ENCODE measurements at regions not wholly inside any gene's neighbourhood (a gene's known extent, or its start where the extent isn't known, plus 50 kb on each side); places are given as distances from the start of the nearest gene placed in this dataset.

DNA sequence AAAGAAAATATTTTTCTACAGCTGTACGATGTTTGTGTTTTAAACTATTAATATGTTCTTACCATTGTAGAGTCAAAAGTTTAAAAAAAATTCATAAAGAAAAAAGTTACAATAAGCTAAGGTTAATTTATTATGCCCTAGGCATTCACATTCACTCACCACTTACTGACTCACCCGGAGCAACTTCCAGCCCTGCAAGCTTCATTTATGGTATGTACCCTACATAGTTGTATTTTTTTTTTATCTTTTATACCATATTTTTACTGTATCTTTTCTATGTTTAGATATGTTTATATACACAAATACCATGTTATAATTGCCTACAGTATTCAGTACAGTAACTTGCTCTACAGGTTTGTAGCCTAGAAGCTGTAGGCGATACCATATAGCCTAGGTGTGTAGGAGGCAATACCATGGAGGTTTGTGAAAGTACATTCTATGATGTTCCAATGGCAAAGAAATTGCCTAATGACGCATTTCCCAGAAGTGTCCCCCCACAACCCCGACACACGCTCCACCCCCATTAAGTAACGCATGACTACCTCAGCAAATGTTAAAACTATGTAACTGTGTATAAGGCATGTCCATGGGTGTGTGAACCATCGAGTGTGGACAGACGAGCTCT lies 60.4 kb downstream of the SLITRK6 start:
- no peak for TF ChIP-seq POLR2AphosphoS5 (IDR thresholded peaks at IDR 0.05; ENCODE audit: low read depth)
- no peak for TF ChIP-seq CREB1 (CRISPR knock-in tag; IDR thresholded peaks at IDR 0.05; ENCODE audit: low read depth)
- TF ChIP-seq, protein P1, sequence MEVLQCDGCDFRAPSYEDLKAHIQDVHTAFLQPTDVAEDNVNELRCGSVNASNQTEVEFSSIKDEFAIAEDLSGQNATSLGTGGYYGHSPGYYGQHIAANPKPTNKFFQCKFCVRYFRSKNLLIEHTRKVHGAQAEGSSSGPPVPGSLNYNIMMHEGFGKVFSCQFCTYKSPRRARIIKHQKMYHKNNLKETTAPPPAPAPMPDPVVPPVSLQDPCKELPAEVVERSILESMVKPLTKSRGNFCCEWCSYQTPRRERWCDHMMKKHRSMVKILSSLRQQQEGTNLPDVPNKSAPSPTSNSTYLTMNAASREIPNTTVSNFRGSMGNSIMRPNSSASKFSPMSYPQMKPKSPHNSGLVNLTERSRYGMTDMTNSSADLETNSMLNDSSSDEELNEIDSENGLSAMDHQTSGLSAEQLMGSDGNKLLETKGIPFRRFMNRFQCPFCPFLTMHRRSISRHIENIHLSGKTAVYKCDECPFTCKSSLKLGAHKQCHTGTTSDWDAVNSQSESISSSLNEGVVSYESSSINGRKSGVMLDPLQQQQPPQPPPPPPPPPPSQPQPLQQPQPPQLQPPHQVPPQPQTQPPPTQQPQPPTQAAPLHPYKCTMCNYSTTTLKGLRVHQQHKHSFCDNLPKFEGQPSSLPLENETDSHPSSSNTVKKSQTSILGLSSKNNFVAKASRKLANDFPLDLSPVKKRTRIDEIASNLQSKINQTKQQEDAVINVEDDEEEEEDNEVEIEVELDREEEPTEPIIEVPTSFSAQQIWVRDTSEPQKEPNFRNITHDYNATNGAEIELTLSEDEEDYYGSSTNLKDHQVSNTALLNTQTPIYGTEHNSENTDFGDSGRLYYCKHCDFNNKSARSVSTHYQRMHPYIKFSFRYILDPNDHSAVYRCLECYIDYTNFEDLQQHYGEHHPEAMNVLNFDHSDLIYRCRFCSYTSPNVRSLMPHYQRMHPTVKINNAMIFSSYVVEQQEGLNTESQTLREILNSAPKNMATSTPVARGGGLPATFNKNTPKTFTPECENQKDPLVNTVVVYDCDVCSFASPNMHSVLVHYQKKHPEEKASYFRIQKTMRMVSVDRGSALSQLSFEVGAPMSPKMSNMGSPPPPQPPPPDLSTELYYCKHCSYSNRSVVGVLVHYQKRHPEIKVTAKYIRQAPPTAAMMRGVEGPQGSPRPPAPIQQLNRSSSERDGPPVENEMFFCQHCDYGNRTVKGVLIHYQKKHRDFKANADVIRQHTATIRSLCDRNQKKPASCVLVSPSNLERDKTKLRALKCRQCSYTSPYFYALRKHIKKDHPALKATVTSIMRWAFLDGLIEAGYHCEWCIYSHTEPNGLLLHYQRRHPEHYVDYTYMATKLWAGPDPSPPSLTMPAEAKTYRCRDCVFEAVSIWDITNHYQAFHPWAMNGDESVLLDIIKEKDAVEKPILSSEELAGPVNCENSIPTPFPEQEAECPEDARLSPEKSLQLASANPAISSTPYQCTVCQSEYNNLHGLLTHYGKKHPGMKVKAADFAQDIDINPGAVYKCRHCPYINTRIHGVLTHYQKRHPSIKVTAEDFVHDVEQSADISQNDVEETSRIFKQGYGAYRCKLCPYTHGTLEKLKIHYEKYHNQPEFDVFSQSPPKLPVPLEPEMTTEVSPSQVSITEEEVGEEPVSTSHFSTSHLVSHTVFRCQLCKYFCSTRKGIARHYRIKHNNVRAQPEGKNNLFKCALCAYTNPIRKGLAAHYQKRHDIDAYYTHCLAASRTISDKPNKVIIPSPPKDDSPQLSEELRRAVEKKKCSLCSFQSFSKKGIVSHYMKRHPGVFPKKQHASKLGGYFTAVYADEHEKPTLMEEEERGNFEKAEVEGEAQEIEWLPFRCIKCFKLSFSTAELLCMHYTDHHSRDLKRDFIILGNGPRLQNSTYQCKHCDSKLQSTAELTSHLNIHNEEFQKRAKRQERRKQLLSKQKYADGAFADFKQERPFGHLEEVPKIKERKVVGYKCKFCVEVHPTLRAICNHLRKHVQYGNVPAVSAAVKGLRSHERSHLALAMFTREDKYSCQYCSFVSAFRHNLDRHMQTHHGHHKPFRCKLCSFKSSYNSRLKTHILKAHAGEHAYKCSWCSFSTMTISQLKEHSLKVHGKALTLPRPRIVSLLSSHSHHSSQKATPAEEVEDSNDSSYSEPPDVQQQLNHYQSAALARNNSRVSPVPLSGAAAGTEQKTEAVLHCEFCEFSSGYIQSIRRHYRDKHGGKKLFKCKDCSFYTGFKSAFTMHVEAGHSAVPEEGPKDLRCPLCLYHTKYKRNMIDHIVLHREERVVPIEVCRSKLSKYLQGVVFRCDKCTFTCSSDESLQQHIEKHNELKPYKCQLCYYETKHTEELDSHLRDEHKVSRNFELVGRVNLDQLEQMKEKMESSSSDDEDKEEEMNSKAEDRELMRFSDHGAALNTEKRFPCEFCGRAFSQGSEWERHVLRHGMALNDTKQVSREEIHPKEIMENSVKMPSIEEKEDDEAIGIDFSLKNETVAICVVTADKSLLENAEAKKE (CRISPR knock-in tag; IDR thresholded peaks at IDR 0.05) = no peak
- TF ChIP-seq ZNF331 (CRISPR knock-in tag; IDR thresholded peaks at IDR 0.05; ENCODE audit: low read depth) = no peak
- H4K20me1 ChIP-seq (replicated peaks; ENCODE audit: insufficient read depth) = no peaks in the 10 kb centered on the region
- no peaks in the 10 kb centered on the region for H3K9me2 ChIP-seq (ENCODE audit: insufficient read depth)
- peak overlapping the region; percentile 89 for H3K27ac Mint-ChIP-seq
- DNase-seq (ENCODE audit: low spot score) (no peak), ATAC-seq (no peak)
- H3K36me3 Mint-ChIP-seq (ENCODE audit: low read depth) = peaks cover 16% of the 10 kb centered on the region
- no peak overlapping the region for H3K4me3 Mint-ChIP-seq
- H3K9me3 Mint-ChIP-seq = peaks cover 2% of the 10 kb centered on the region; the same call in 1 of the 3 replicates
- peaks cover 55% of the 10 kb centered on the region for H3K4me1 Mint-ChIP-seq
- H3K27ac ChIP-seq (ENCODE audit: low read depth) = no peak overlapping the region
- H3F3A ChIP-seq (replicated peaks; ENCODE audit: low read depth) = no peaks in the 10 kb centered on the region
- no peak overlapping the region for H3K4me2 ChIP-seq
- no peaks in the 10 kb centered on the region for H3K27me3 ChIP-seq (ENCODE audit: insufficient read depth)
- H3K4me3 ChIP-seq = no peak overlapping the region
- no peak overlapping the region for H2AFZ ChIP-seq
- no peaks in the 10 kb centered on the region for H3K79me2 ChIP-seq (replicated peaks; ENCODE audit: insufficient read depth)
- no peaks in the 10 kb centered on the region for H3K36me3 ChIP-seq (ENCODE audit: insufficient read depth)
- peaks cover 2% of the 10 kb centered on the region for H3K27me3 Mint-ChIP-seq (ENCODE audit: insufficient read depth, low read depth, poor library complexity)
- peaks cover 46% of the 10 kb centered on the region for H3K4me1 ChIP-seq (ENCODE audit: insufficient read depth)

DNA sequence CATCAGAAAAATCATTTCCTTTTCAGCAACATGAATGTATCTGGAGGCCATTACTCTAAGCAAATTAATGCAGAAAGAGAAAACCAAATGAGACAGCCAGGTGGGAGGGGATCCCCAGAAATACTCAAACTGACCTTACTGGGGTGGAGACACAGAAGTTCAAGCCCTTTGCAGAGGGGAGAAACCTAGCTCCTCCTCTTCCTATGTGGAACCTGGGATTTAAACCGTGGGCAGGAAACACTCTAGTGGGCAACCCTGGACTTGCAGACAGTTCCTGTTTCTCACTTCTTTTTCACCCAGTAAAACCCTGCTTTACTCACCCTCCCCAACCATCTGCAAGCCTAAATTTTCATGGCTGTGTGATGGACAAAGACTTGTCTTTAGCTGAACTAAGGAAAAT lies 61.3 kb downstream of the SLITRK6 start:
- DNase-seq (ENCODE audit: low spot score) (no peak), ATAC-seq (no peak)
- H3K9me3 Mint-ChIP-seq = peaks cover 2% of the 10 kb centered on the region; the same call in 1 of the 3 replicates
- H3K4me1 Mint-ChIP-seq = peaks cover 49% of the 10 kb centered on the region
- H3K36me3 Mint-ChIP-seq (ENCODE audit: low read depth) = peaks cover 16% of the 10 kb centered on the region
- Histone ChIP-seq H3K27ac (ENCODE audit: low read depth) (no peak overlapping the region), H3K4me1 (ENCODE audit: insufficient read depth) (peaks cover 45% of the 10 kb centered on the region), H4K20me1 (replicated peaks; ENCODE audit: insufficient read depth) (no peaks in the 10 kb centered on the region), H3K9me2 (ENCODE audit: insufficient read depth) (no peaks in the 10 kb centered on the region), H3F3A (replicated peaks; ENCODE audit: low read depth) (no peaks in the 10 kb centered on the region), H3K4me3 (no peak overlapping the region), H3K4me2 (no peak overlapping the region), H3K27me3 (ENCODE audit: insufficient read depth) (no peaks in the 10 kb centered on the region), H3K79me2 (replicated peaks; ENCODE audit: insufficient read depth) (no peaks in the 10 kb centered on the region), H3K36me3 (ENCODE audit: insufficient read depth) (no peaks in the 10 kb centered on the region), H2AFZ (no peak overlapping the region)
- H3K27me3 Mint-ChIP-seq (ENCODE audit: insufficient read depth, low read depth, poor library complexity) = no peaks in the 10 kb centered on the region
- no peak overlapping the region for H3K4me3 Mint-ChIP-seq
- peak overlapping the region; percentile 53; the same call in 1 of the 2 replicates for H3K27ac Mint-ChIP-seq
- no peak for TF ChIP-seq ZNF331 (CRISPR knock-in tag; IDR thresholded peaks at IDR 0.05; ENCODE audit: low read depth)
- TF ChIP-seq STAT1 (IDR thresholded peaks at IDR 0.05; ENCODE audit: unreplicated experiment) = no peak
- no peak for TF ChIP-seq CREB1 (CRISPR knock-in tag; IDR thresholded peaks at IDR 0.05; ENCODE audit: low read depth)
- TF ChIP-seq, protein P2, sequence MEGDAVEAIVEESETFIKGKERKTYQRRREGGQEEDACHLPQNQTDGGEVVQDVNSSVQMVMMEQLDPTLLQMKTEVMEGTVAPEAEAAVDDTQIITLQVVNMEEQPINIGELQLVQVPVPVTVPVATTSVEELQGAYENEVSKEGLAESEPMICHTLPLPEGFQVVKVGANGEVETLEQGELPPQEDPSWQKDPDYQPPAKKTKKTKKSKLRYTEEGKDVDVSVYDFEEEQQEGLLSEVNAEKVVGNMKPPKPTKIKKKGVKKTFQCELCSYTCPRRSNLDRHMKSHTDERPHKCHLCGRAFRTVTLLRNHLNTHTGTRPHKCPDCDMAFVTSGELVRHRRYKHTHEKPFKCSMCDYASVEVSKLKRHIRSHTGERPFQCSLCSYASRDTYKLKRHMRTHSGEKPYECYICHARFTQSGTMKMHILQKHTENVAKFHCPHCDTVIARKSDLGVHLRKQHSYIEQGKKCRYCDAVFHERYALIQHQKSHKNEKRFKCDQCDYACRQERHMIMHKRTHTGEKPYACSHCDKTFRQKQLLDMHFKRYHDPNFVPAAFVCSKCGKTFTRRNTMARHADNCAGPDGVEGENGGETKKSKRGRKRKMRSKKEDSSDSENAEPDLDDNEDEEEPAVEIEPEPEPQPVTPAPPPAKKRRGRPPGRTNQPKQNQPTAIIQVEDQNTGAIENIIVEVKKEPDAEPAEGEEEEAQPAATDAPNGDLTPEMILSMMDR (conservative IDR thresholded peaks at IDR 0.05; ENCODE audit: low read depth in 2 of 2) = peak in 1 of 2 experiments; percentile 21; a peak in 3 of 4 replicates
